ENCODE measurements at regions not wholly inside any gene's neighbourhood (a gene's known extent, or its start where the extent isn't known, plus 50 kb on each side); places are given as distances from the start of the nearest gene placed in this dataset.
"Not testable (repeated sequence)": the region's sequence is repeated elsewhere in the genome, so short reads cannot be mapped to it uniquely, and the experiment has no call there.

- not testable (repeated sequence) for ATAC-seq, H3K36me3 ChIP-seq, H3K27me3 ChIP-seq, H3K27ac ChIP-seq, H3K4me1 ChIP-seq, H3K4me3 ChIP-seq, DNase-seq, H3K9me3 ChIP-seq
- 80% methylated on average over 3 of the region's 3 CpGs for WGBS (ENCODE audit: insufficient coverage, low coverage, low lambda C conversion rate, missing lambda C conversion rate)
- intact Hi-C loops (cut with DNase I) = loop anchor here in 1 of 2 donors (10.0 kb wide), 1 partner anchor 64 kb away; no protein-coding TSS in a partner anchor
Observed at GRCh38 chr17:21470422-21470821, 94.3 kb downstream of the KCNJ12 start.

DNA sequence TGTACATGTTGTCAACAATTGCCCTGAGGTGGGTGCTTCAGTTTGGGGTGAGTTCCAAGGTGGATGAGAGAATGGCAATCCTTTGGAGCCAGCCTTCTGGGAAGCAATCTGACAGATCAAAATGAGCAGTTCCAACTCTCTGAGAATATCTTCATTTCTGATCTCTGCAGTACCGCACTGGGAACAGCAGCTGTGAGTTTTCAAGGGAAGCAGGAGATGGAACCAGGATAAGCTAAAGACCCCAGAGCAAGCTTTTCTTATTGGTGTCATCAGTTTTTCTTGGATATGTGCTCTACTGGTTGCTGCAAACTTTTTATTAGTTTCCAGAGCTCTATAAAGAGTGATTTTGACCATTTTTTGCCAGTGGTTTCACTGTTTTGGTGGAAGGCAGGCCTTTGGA, 94.7 kb downstream of the KCNJ12 start:
- ATAC-seq (no peak), DNase-seq (no peak)
- TF ChIP-seq, protein P1, sequence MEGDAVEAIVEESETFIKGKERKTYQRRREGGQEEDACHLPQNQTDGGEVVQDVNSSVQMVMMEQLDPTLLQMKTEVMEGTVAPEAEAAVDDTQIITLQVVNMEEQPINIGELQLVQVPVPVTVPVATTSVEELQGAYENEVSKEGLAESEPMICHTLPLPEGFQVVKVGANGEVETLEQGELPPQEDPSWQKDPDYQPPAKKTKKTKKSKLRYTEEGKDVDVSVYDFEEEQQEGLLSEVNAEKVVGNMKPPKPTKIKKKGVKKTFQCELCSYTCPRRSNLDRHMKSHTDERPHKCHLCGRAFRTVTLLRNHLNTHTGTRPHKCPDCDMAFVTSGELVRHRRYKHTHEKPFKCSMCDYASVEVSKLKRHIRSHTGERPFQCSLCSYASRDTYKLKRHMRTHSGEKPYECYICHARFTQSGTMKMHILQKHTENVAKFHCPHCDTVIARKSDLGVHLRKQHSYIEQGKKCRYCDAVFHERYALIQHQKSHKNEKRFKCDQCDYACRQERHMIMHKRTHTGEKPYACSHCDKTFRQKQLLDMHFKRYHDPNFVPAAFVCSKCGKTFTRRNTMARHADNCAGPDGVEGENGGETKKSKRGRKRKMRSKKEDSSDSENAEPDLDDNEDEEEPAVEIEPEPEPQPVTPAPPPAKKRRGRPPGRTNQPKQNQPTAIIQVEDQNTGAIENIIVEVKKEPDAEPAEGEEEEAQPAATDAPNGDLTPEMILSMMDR (IDR thresholded peaks at IDR 0.05) = no peak
- TF ChIP-seq POLR2A (IDR thresholded peaks at IDR 0.05) = no peak
- H3K27me3 ChIP-seq = no peaks in the 10 kb centered on the region
- 86% methylated on average over 1 of the region's 1 CpG for WGBS (ENCODE audit: insufficient coverage, low coverage, low lambda C conversion rate, missing lambda C conversion rate)
- no peak overlapping the region for H3K27ac ChIP-seq
- H3K4me1 ChIP-seq = no peaks in the 10 kb centered on the region
- no peaks in the 10 kb centered on the region for H3K36me3 ChIP-seq
- no peak overlapping the region for H3K4me3 ChIP-seq
- intact Hi-C loops (cut with DNase I) = loop anchor here in 1 of 2 donors (10.0 kb wide), 1 partner anchor 64 kb away; no protein-coding TSS in a partner anchor
- H3K9me3 ChIP-seq = no peaks in the 10 kb centered on the region

DNA sequence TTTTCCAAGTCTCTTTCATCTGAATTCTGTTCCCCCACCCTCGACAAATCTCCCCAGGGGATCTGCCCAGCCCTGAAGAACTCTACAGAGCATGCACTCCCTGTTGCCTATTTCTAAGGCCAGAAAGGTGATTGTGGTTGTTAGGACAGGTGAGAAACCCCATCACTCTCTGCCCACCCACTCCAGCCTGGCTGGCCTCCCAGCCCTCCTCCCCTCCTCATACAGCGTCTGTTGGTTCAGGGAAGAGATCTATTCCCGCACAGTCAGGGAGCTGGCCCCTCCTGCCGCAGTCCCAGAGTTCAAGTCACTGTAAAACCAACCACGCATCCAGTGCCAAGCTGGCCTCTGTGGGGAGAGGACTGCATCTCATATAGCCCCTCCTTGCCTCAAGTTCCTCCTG, 98.7 kb downstream of the KCNJ12 start:
- DNase-seq = no peak
- Histone ChIP-seq H3K9me3 (no peaks in the 10 kb centered on the region), H3K4me3 (no peak overlapping the region), H3K4me1 (no peaks in the 10 kb centered on the region), H3K36me3 (no peaks in the 10 kb centered on the region), H3K27ac (no peak overlapping the region), H3K27me3 (no peaks in the 10 kb centered on the region)
- no peak for ATAC-seq
- TF ChIP-seq, protein P1 (IDR thresholded peaks at IDR 0.05) = no peak
- TF ChIP-seq POLR2A (IDR thresholded peaks at IDR 0.05) = no peak
- intact Hi-C loops (cut with DNase I) = loop anchor here in 1 of 2 donors (10.0 kb wide), 1 partner anchor 60 kb away; no protein-coding TSS in a partner anchor
- WGBS (ENCODE audit: insufficient coverage, low coverage, low lambda C conversion rate, missing lambda C conversion rate) = 30% methylated on average over 2 of the region's 5 CpGs

DNA sequence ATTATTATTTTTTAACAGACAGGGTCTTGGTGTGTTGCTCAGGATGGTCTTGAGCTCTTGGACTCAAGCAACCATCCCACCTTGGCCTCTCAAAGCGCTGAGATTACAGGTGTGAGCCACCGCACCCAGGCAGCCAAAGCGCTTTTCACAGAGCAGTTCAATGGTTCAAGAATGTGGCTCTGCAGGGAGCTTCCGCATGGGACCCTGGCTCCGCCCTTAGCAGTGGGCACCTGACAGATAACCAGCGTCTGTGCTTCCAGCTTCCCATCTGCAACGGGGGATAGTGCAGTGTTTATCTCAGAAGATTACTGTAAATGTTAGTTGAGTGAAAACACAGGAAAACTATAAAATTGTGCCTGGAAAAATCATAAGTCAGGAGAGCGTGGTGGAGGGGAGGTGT, 99.4 kb downstream of the KCNJ12 start:
- intact Hi-C loops (cut with DNase I) = loop anchor here in 1 of 2 donors (10.0 kb wide), 1 partner anchor 59 kb away; no protein-coding TSS in a partner anchor
- H3K9me3 ChIP-seq = no peaks in the 10 kb centered on the region
- H3K27ac ChIP-seq = no peak overlapping the region
- no peak overlapping the region for H3K4me3 ChIP-seq
- H3K4me1 ChIP-seq = no peaks in the 10 kb centered on the region
- H3K36me3 ChIP-seq = no peaks in the 10 kb centered on the region
- no peaks in the 10 kb centered on the region for H3K27me3 ChIP-seq
- TF ChIP-seq POLR2A (IDR thresholded peaks at IDR 0.05) = no peak
- TF ChIP-seq, protein P1 (IDR thresholded peaks at IDR 0.05) = no peak
- DNase-seq = no peak
- ATAC-seq = no peak
- 50% methylated on average over 8 of the region's 8 CpGs for WGBS (ENCODE audit: insufficient coverage, low coverage, low lambda C conversion rate, missing lambda C conversion rate)

DNA sequence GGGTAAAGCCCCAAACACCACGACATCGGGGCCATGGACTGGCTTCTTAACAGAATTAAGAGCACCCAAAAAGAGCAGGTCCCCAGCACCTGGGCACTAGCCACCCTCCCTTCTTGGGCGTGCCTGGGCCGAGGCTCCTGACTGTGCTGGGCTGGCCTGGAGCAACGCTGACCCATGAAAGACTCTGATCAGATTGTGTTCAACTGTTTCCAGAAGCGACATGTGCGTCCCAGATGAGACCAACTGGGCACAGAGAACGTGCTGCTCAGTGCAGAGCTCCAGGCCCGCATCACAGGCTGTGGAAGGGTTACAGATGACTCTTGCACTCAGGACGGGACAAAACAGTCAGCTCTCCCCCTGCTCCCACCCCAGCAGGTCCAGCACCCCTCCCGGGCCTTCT, 100.7 kb downstream of the KCNJ12 start:
- Histone ChIP-seq H3K27me3 (no peaks in the 10 kb centered on the region), H3K9me3 (no peaks in the 10 kb centered on the region), H3K27ac (no peak overlapping the region), H3K4me1 (no peaks in the 10 kb centered on the region), H3K4me3 (no peak overlapping the region), H3K36me3 (no peaks in the 10 kb centered on the region)
- intact Hi-C loops (cut with DNase I) = loop anchor here in 1 of 2 donors (10.0 kb wide), 1 partner anchor 58 kb away; no protein-coding TSS in a partner anchor
- WGBS (ENCODE audit: insufficient coverage, low coverage, low lambda C conversion rate, missing lambda C conversion rate) = no CpG with 5 or more reads among the region's 11 CpGs
- DNase-seq (no peak), ATAC-seq (no peak)
- TF ChIP-seq, protein P1 (IDR thresholded peaks at IDR 0.05) = no peak
- no peak for TF ChIP-seq POLR2A (IDR thresholded peaks at IDR 0.05)

All from right lobe of liver (tissue), 6 donors.